Right lobe of liver (tissue), 6 donors: ENCODE measurements at regions not wholly inside any gene's neighbourhood (a gene's known extent, or its start where the extent isn't known, plus 50 kb on each side); places are given as distances from the start of the nearest gene placed in this dataset.
A peak's percentile ranks its signal among the peaks of the same experiment; 100 is the strongest.
"Not testable (repeated sequence)": the region's sequence is repeated elsewhere in the genome, so short reads cannot be mapped to it uniquely, and the experiment has no call there.

Source experiments
- ATAC-seq, 4 donors: fragments of 200-7000 bp; cut with Tn5 transposase; one replicate each; pipeline ENCODE4 v1.9.1; 2020; ENCODE audit warnings: mild to moderate bottlenecking in 4 of 4, moderate library complexity in 4 of 4
- DNase-seq, 3 donors: peaks; one replicate each; pipeline ENCODE4 v3.0.0-alpha.2; 2020
- H3K27ac ChIP-seq, 3 donors: fragments of 200-600 bp; one replicate each; pipeline ENCODE4 v1.8.0; 2022
- H3K27me3 ChIP-seq, 2 donors: fragments of 200-600 bp; one replicate each; pipeline ENCODE4 v1.8.0; 2022
- H3K36me3 ChIP-seq, 4 donors: fragments of 200-600 bp; sonication (generic) in 1 of 4; one replicate each; pipeline versions ENCODE4 v1.5.1 to v1.8.0; 2017 to 2022; ENCODE audit warnings: control low read depth in 1 of 4
- H3K4me1 ChIP-seq, 4 donors: fragments of 200-600 bp; sonication (generic) in 1 of 4; one replicate each; pipeline versions ENCODE4 v1.5.1 to v1.8.0; 2017 to 2022; ENCODE audit warnings: control low read depth in 1 of 4
- H3K4me3 ChIP-seq, 3 donors: fragments of 200-600 bp; one replicate each; pipeline ENCODE4 v1.8.0; 2022
- H3K9me3 ChIP-seq, 4 donors: fragments of 200-600 bp; sonication (generic) in 1 of 4; one replicate each; pipeline versions ENCODE4 v1.5.1 to v1.8.0; 2017 to 2022; ENCODE audit warnings: control low read depth in 1 of 4
- POLR2A ChIP-seq: fragments of 450-650 bp; IDR thresholded peaks from one replicate; pipeline ENCODE4 v1.6.1; 2017; ENCODE audit warnings: antibody characterized with exemption, mild to moderate bottlenecking
- WGBS: methylation state at CpG from one replicate; pipeline ENCODE4 v1.1.6; 2018; ENCODE audit warnings: low coverage, low lambda C conversion rate; ENCODE audit not compliant: insufficient coverage; ENCODE audit errors: missing lambda C conversion rate; 5-methylcytosine and 5-hydroxymethylcytosine counted together
- intact Hi-C, 2 donors: fragments of 100-400 bp; cut with DNase I; formaldehyde crosslinking; loops; one replicate each; pipeline versions ENCODE4 v1.11.2 to v1.14.1; 2022
- TF ChIP-seq, protein P1 (sequence below), 4 donors: fragments of 200-600 bp in 3 of 4; fragments of 450-650 bp in 1 of 4; IDR thresholded peaks; one replicate each; pipeline versions ENCODE4 v1.5.1 to v1.8.0; 2016 to 2022; ENCODE audit warnings: antibody characterized with exemption in 4 of 4, mild to moderate bottlenecking in 2 of 4
- donor health status: DM: no; HTN: yes; CAD: no.
- donor health status: DM: no; HTN: no; CAD: no.
- donor health status: DM: no; HTN: no; CAD: no.
- donor health status: DM: no; HTN: yes; CAD: no.
- donor health status: DM: no; HTN: yes; CAD: no.

- 49% methylated on average over 4 of the region's 4 CpGs for WGBS
- Histone ChIP-seq H3K36me3 (no peaks in the 10 kb centered on the region), H3K4me1 (no peaks in the 10 kb centered on the region), H3K9me3 (no peaks in the 10 kb centered on the region), H3K27ac (no peak overlapping the region), H3K27me3 (no peaks in the 10 kb centered on the region), H3K4me3 (no peak overlapping the region)
- intact Hi-C loops: no loop called here
- no peak for TF ChIP-seq POLR2A
- DNase-seq (no peak), ATAC-seq (peak in 1 of 4 donors; percentile 18)
These were observed 144.8 kb upstream of the ADCY2 start for GRCh38 chr5:7251132-7251531.

DNA sequence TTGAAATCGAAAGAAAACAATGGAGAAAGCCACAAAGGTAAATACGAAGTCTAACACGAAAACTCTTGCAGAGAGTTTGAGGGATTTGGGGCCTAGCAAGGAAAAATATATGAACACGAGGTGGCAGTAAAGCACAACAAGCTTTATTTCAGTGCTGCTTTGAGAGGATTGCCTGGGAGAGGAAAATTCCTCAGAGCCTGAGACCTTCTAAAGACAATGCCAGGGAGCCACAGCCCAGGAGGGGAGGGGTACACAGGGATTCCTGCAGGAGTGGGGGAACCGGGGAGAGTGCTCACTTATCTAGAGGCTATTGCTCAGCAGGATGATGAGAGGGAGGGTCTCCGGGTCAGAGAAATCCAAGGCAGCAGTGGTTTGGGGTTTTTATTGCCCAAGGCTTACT, 134.9 kb upstream of the ADCY2 start:
- Histone ChIP-seq H3K36me3 (no peaks in the 10 kb centered on the region), H3K9me3 (no peaks in the 10 kb centered on the region), H3K27me3 (no peaks in the 10 kb centered on the region), H3K27ac (no peak overlapping the region), H3K4me3 (no peak overlapping the region), H3K4me1 (no peaks in the 10 kb centered on the region)
- intact Hi-C loops: no loop called here
- DNase-seq: no peak
- TF ChIP-seq POLR2A: no peak
- TF ChIP-seq, protein P1, sequence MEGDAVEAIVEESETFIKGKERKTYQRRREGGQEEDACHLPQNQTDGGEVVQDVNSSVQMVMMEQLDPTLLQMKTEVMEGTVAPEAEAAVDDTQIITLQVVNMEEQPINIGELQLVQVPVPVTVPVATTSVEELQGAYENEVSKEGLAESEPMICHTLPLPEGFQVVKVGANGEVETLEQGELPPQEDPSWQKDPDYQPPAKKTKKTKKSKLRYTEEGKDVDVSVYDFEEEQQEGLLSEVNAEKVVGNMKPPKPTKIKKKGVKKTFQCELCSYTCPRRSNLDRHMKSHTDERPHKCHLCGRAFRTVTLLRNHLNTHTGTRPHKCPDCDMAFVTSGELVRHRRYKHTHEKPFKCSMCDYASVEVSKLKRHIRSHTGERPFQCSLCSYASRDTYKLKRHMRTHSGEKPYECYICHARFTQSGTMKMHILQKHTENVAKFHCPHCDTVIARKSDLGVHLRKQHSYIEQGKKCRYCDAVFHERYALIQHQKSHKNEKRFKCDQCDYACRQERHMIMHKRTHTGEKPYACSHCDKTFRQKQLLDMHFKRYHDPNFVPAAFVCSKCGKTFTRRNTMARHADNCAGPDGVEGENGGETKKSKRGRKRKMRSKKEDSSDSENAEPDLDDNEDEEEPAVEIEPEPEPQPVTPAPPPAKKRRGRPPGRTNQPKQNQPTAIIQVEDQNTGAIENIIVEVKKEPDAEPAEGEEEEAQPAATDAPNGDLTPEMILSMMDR (IDR thresholded peaks at IDR 0.05): peak; percentile 38 to 61 (median 52)
- 15% methylated on average over 6 of the region's 6 CpGs for WGBS
- peak; percentile 56 to 75 (median 68) for ATAC-seq

DNA sequence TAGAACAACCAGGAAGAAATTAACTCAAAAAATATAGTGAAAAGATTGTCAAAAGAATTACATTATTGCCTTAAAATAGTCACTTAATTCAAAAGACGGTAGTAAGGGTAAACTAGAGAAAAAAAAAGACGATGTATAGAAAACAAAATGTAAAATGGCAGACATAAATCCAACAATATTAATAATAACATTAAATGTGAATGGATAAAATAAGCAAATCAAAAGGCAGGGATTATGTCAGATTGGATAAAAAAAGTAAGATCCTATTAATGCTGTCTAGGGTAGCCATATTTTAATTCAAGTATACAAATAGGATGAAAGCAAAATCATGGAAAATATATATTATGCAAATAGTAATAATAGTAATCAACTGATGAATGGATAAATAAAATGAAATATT, 134.0 kb upstream of the ADCY2 start:
- Histone ChIP-seq H3K36me3 (no peaks in the 10 kb centered on the region), H3K4me3 (no peak overlapping the region), H3K9me3 (no peaks in the 10 kb centered on the region), H3K4me1 (no peaks in the 10 kb centered on the region), H3K27ac (no peak overlapping the region), H3K27me3 (no peaks in the 10 kb centered on the region)
- TF ChIP-seq, protein P1 (IDR thresholded peaks at IDR 0.05): no peak
- TF ChIP-seq POLR2A: no peak
- intact Hi-C loops: no loop called here
- ATAC-seq (no peak), DNase-seq (no peak)
- 69% methylated on average over 2 of the region's 2 CpGs for WGBS

GRCh38 chr5:7263398-7264015, 132.4 kb upstream of the ADCY2 start:
- H3K9me3 ChIP-seq, H3K36me3 ChIP-seq, H3K27ac ChIP-seq, ATAC-seq, intact Hi-C loops, H3K4me1 ChIP-seq, H3K27me3 ChIP-seq, H3K4me3 ChIP-seq, DNase-seq: not testable (repeated sequence)
- 50% methylated on average over 4 of the region's 4 CpGs for WGBS

DNA sequence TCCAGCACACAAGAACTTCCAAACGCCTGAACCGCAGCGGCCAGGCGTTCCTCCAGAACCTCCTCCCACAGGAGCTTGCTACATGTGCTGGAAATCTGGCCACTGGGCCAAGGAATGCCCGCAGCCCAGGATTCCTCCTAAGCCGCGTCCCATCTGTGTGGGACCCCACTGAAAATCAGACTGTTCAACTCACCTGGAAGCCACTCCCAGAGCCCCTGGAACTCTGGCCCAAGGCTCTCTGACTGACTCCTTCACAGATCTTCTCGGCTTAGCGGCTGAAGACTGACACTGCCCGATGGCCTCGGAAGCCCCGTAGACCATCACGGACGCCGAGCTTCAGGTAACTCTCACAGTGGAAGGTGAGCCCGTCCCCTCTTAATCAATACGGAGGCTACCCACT, 130.2 kb upstream of the ADCY2 start:
- ATAC-seq, DNase-seq, intact Hi-C loops, H3K36me3 ChIP-seq, H3K27ac ChIP-seq, H3K4me1 ChIP-seq, H3K9me3 ChIP-seq, H3K4me3 ChIP-seq, H3K27me3 ChIP-seq: not testable (repeated sequence)
- 60% methylated on average over 1 of the region's 17 CpGs for WGBS

DNA sequence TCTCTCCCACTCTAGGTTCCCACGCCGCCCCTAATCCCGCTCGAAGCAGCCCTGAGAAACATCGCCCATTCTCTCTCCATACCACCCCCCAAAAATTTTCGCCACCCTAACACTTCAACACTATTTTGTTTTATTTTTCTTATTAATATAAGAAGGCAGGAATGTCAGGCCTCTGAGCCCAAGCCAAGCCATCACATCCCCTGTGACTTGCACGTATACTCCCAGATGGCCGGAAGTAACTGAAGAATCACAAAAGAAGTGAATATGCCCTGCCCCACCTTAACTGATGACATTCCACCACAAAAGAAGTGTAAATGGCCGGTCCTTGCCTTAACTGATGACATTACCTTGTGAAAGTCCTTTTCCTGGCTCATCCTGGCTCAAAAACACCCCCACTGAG, 127.2 kb upstream of the ADCY2 start:
- intact Hi-C loops, H3K4me3 ChIP-seq, ATAC-seq, H3K27ac ChIP-seq, H3K27me3 ChIP-seq, DNase-seq, H3K9me3 ChIP-seq, H3K36me3 ChIP-seq, H3K4me1 ChIP-seq: not testable (repeated sequence)
- WGBS: 47% methylated on average over 4 of the region's 9 CpGs
